Psoas muscle (tissue), 7 donors: ENCODE measurements at regions not wholly inside any gene's neighbourhood (a gene's known extent, or its start where the extent isn't known, plus 50 kb on each side); places are given as distances from the start of the nearest gene placed in this dataset.
A peak's percentile ranks its signal among the peaks of the same experiment; 100 is the strongest.

Experiments
- ATAC-seq, 4 donors: fragments of 200-7000 bp; cut with Tn5 transposase; one replicate each; pipeline ENCODE4 v1.9.1; 2020; ENCODE audit warnings: moderate library complexity in 3 of 4, mild to moderate bottlenecking in 2 of 4
- DNase-seq, 2 donors: peaks; one replicate each; pipeline ENCODE4 v3.0.0-alpha.2; 2020
- H3K27ac ChIP-seq: fragments of 200-600 bp; one replicate; pipeline ENCODE4 v1.8.0; 2022
- H3K27me3 ChIP-seq, 3 donors: fragments of 200-600 bp in 1 of 3; one replicate each; pipeline versions ENCODE4 v1.6.1 to v1.8.0; 2013 to 2022; ENCODE audit warnings: low read length in 2 of 3, mild to moderate bottlenecking in 2 of 3, moderate library complexity in 1 of 3; ENCODE audit not compliant: insufficient read depth in 3 of 3
- H3K36me3 ChIP-seq, 2 donors: fragments of 200-600 bp in 1 of 2; one replicate each; pipeline versions ENCODE4 v1.6.1 to v1.8.0; 2013 to 2022; ENCODE audit warnings: low read depth in 1 of 2, mild to moderate bottlenecking in 1 of 2, moderate library complexity in 1 of 2; ENCODE audit not compliant: insufficient read depth in 1 of 2
- H3K4me1 ChIP-seq: fragments of 200-600 bp; one replicate; pipeline ENCODE4 v1.8.0; 2022
- H3K4me3 ChIP-seq: fragments of 200-600 bp; one replicate; pipeline ENCODE4 v1.8.0; 2022; ENCODE audit warnings: mild to moderate bottlenecking
- H3K9me3 ChIP-seq: fragments of 200-600 bp; one replicate; pipeline ENCODE4 v1.8.0; 2022
- WGBS, 3 donors: extraction: QIAGEN DNeasy Blood & Tissue Kit; methylation state at CpG; one replicate each; pipeline versions ENCODE4 v1.1.6 to v1.1.7; 2013; 5-methylcytosine and 5-hydroxymethylcytosine counted together
- intact Hi-C, 2 donors: fragments of 100-400 bp; cut with DNase I; formaldehyde crosslinking; loops; one replicate each; pipeline versions ENCODE4 v1.11.0 to v1.14.2; 2022
- TF ChIP-seq, protein P1 (sequence below): fragments of 200-600 bp; IDR thresholded peaks from one replicate; pipeline ENCODE4 v1.8.0; 2022; ENCODE audit warnings: antibody characterized with exemption
- donor health status: healthy with polysubstance abuse.
- donor health status: DM: no; HTN: no; CAD: no; lungs with moderate emphysema.
- donor health status: Bipolar disorder and iron deficiency.
- donor health status: healthy.
- donor health status: DM: yes; HTN: yes; CAD: no.
- donor health status: DM: no; HTN: no; CAD: no.
- donor health status: DM: yes; HTN: yes; CAD: no.

DNA sequence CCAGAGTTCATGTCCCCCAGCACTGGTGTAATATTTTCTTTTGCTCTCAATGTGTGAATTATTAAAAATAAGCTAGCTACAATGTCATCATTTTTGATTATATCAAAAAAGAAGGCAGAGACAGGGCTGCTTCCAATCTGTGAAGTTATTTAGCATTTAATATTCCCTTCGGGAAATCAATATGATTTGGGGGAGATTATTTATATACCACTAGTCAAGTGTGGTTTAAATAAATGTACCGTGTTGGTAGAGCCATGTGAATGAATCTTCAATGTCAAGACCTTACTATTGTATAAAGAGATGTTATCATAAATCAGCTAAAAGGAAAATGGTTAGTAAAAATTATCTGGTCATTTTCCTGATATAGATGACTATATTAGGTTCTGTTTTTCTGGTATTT is 87.4 kb upstream of the MID1 start:
- intact Hi-C loops, result no loop called here
- TF ChIP-seq, protein P1, sequence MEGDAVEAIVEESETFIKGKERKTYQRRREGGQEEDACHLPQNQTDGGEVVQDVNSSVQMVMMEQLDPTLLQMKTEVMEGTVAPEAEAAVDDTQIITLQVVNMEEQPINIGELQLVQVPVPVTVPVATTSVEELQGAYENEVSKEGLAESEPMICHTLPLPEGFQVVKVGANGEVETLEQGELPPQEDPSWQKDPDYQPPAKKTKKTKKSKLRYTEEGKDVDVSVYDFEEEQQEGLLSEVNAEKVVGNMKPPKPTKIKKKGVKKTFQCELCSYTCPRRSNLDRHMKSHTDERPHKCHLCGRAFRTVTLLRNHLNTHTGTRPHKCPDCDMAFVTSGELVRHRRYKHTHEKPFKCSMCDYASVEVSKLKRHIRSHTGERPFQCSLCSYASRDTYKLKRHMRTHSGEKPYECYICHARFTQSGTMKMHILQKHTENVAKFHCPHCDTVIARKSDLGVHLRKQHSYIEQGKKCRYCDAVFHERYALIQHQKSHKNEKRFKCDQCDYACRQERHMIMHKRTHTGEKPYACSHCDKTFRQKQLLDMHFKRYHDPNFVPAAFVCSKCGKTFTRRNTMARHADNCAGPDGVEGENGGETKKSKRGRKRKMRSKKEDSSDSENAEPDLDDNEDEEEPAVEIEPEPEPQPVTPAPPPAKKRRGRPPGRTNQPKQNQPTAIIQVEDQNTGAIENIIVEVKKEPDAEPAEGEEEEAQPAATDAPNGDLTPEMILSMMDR, result no peak

GRCh38 chrX:10709276-10709675 is 88.9 kb upstream of the MID1 start:
- no peaks in the 10 kb centered on the region for H3K27me3 ChIP-seq
- no peaks in the 10 kb centered on the region for H3K9me3 ChIP-seq
- no peak overlapping the region for H3K27ac ChIP-seq
- H3K4me1 ChIP-seq, result no peaks in the 10 kb centered on the region
- DNase-seq (no peak), ATAC-seq (no peak)
- intact Hi-C loops, result no loop called here
- H3K4me3 ChIP-seq, result no peak overlapping the region
- 43 to 66% (median 50%) methylated on average over 4 of the region's 4 CpGs for WGBS, 3 donors
- TF ChIP-seq, protein P1, result no peak
- H3K36me3 ChIP-seq, result no peaks in the 10 kb centered on the region

More for the DNA sequence above, 87.4 kb upstream of the MID1 start:
- no peaks in the 10 kb centered on the region for H3K27me3 ChIP-seq
- WGBS, 3 donors, result 58 to 87% (median 75%) methylated on average over 2 of the region's 2 CpGs
- no peaks in the 10 kb centered on the region for H3K36me3 ChIP-seq
- H3K27ac ChIP-seq, result no peak overlapping the region
- no peaks in the 10 kb centered on the region for H3K9me3 ChIP-seq
- no peak for ATAC-seq
- no peaks in the 10 kb centered on the region for H3K4me1 ChIP-seq
- no peak for DNase-seq
- no peak overlapping the region for H3K4me3 ChIP-seq

- WGBS, 3 donors, result 63 to 69% (median 64%) methylated on average over 5 of the region's 5 CpGs
- no peaks in the 10 kb centered on the region for H3K27me3 ChIP-seq
Observed at GRCh38 chrX:10714531-10714930, 94.1 kb upstream of the MID1 start.

DNA sequence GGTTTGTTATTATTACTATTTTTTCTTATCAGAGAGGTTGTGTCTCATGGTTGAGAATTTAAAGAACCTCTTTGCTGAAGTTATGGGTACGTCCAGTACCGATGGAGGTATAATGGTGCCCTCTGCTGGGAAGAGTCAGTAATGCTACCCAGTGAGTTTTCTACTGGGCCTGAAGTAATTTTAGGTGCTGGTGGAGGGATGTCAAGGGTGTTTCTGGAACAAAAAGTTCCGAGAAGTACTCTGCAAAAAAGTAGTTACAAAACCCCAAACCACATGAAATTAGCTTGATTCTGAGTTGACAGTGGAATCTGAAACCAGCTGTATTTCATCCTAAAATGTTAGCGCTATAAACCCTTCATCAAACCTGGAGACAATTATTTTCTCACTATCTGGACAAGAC is 102.5 kb upstream of the MID1 start:
- intact Hi-C loops, result loop anchor here (2.0 to 10.0 kb wide), 2 partner anchors 534 to 538 kb away; no protein-coding TSS in a partner anchor
- Histone ChIP-seq H3K27ac (no peak overlapping the region), H3K27me3 (no peaks in the 10 kb centered on the region), H3K9me3 (no peaks in the 10 kb centered on the region), H3K36me3 (no peaks in the 10 kb centered on the region), H3K4me3 (no peak overlapping the region), H3K4me1 (no peaks in the 10 kb centered on the region)
- TF ChIP-seq, protein P1, result peak; percentile 69
- whole genome bisulfite sequencing, 3 donors, result 24 to 29% (median 27%) methylated on average over 4 of the region's 4 CpGs
- no peak for DNase-seq
- peak; percentile 39 to 64 (median 62) for ATAC-seq

More at GRCh38 chrX:10714531-10714930, 94.1 kb upstream of the MID1 start:
- DNase-seq (no peak), ATAC-seq (no peak)
- Histone ChIP-seq H3K9me3 (no peaks in the 10 kb centered on the region), H3K27ac (no peak overlapping the region), H3K4me1 (no peaks in the 10 kb centered on the region), H3K4me3 (no peak overlapping the region), H3K36me3 (no peaks in the 10 kb centered on the region)
- intact Hi-C loops, result no loop called here
- TF ChIP-seq, protein P1, result no peak

GRCh38 chrX:10725071-10725470 is 104.7 kb upstream of the MID1 start:
- no peaks in the 10 kb centered on the region for H3K27me3 ChIP-seq
- no peaks in the 10 kb centered on the region for H3K4me1 ChIP-seq
- H3K9me3 ChIP-seq, result no peaks in the 10 kb centered on the region
- WGBS, 3 donors, result 55 to 80% (median 71%) methylated on average over 3 of the region's 3 CpGs
- no peak overlapping the region for H3K27ac ChIP-seq
- no peak for DNase-seq
- no peak overlapping the region for H3K4me3 ChIP-seq
- intact Hi-C loops, result loop anchor here in 1 of 2 donors (10.0 kb wide), 1 partner anchor 540 kb away; no protein-coding TSS in a partner anchor
- TF ChIP-seq, protein P1, result peak; percentile 10
- no peaks in the 10 kb centered on the region for H3K36me3 ChIP-seq
- ATAC-seq, result no peak
